Colonic mucosa (tissue), 4 donors: ENCODE measurements at regions not wholly inside any gene's neighbourhood (a gene's known extent, or its start where the extent isn't known, plus 50 kb on each side); places are given as distances from the start of the nearest gene placed in this dataset.

Experiments used
- DNase-seq: peaks from one replicate; pipeline ENCODE4 v3.0.0-alpha.2; 2020
- H3K27ac ChIP-seq: fragments of 200-600 bp; one replicate; pipeline ENCODE4 v1.8.0; 2021
- H3K27me3 ChIP-seq: fragments of 200-600 bp; one replicate; pipeline ENCODE4 v1.8.0; 2021
- H3K36me3 ChIP-seq: fragments of 200-600 bp; one replicate; pipeline ENCODE4 v1.8.0; 2021
- H3K4me1 ChIP-seq: fragments of 200-600 bp; one replicate; pipeline ENCODE4 v1.8.0; 2021; ENCODE audit warnings: mild to moderate bottlenecking
- H3K4me3 ChIP-seq: fragments of 200-600 bp; one replicate; pipeline ENCODE4 v1.8.0; 2021
- H3K9ac ChIP-seq, 2 donors: one replicate each; pipeline ENCODE4 v1.7.0; 2013; ENCODE audit warnings: control low read depth in 2 of 2, low read depth in 2 of 2, low read length in 2 of 2
- H3K9me3 ChIP-seq: fragments of 200-600 bp; one replicate; pipeline ENCODE4 v1.8.0; 2021
- intact Hi-C: fragments of 100-400 bp; cut with DNase I; formaldehyde crosslinking; loops from one replicate; pipeline ENCODE4 v1.14.1; 2022
- TF ChIP-seq, protein P1 (sequence below): fragments of 200-600 bp; IDR thresholded peaks from one replicate; pipeline ENCODE4 v1.8.0; 2022; ENCODE audit warnings: antibody characterized with exemption, mild to moderate bottlenecking
- donor health status: healthy.
- donor health status: DM: no; HTN: no; CAD: no.
- donor health status: DM: no; HTN: no; CAD: no.

DNA sequence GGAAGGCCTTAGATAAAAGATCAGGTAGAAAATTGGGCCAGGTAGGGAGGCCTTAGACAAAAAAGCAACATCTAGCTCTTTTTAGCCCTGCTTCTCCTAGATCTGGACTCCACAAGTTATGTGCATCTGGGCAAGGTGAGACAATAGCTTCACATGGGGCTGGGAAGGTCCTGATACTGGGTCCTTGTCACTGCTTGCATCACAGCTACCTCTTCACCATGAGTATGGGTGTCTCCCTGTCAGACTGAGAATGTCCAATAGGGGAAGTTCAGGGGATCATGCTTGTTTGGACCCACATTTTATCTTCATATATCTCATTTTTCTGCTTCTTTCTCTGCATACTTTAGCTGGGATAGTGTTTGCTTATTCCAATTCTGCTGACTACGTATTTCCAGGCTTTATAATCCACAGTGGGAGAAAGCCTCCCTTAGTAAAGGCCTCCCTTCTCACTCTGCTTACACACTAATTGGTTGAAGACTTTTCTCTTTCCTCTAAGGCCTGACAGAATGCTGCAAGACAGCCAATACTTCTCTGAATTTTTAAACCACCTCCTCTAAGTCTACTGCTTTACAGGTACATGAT, 189.6 kb downstream of the CYRIA start:
- intact Hi-C loops, result no loop called here
- H3K27ac ChIP-seq, result no peak overlapping the region
- no peak overlapping the region for H3K4me3 ChIP-seq
- H3K36me3 ChIP-seq, result no peaks in the 10 kb centered on the region
- H3K9me3 ChIP-seq, result no peaks in the 10 kb centered on the region
- no peak overlapping the region for H3K9ac ChIP-seq
- H3K4me1 ChIP-seq, result no peaks in the 10 kb centered on the region
- TF ChIP-seq, protein P1, sequence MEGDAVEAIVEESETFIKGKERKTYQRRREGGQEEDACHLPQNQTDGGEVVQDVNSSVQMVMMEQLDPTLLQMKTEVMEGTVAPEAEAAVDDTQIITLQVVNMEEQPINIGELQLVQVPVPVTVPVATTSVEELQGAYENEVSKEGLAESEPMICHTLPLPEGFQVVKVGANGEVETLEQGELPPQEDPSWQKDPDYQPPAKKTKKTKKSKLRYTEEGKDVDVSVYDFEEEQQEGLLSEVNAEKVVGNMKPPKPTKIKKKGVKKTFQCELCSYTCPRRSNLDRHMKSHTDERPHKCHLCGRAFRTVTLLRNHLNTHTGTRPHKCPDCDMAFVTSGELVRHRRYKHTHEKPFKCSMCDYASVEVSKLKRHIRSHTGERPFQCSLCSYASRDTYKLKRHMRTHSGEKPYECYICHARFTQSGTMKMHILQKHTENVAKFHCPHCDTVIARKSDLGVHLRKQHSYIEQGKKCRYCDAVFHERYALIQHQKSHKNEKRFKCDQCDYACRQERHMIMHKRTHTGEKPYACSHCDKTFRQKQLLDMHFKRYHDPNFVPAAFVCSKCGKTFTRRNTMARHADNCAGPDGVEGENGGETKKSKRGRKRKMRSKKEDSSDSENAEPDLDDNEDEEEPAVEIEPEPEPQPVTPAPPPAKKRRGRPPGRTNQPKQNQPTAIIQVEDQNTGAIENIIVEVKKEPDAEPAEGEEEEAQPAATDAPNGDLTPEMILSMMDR, result no peak
- no peak for DNase-seq
- no peaks in the 10 kb centered on the region for H3K27me3 ChIP-seq

GRCh38 chr2:16475586-16475985, 190.0 kb downstream of the CYRIA start:
- Histone ChIP-seq H3K9me3 (no peaks in the 10 kb centered on the region), H3K36me3 (no peaks in the 10 kb centered on the region), H3K4me3 (no peak overlapping the region), H3K27me3 (no peaks in the 10 kb centered on the region), H3K9ac (no peak overlapping the region), H3K4me1 (no peaks in the 10 kb centered on the region), H3K27ac (no peak overlapping the region)
- TF ChIP-seq, protein P1, result no peak
- no peak for DNase-seq
- intact Hi-C loops, result no loop called here

- H3K36me3 ChIP-seq, result no peaks in the 10 kb centered on the region
- TF ChIP-seq, protein P1, result no peak
- no peaks in the 10 kb centered on the region for H3K27me3 ChIP-seq
- no peak overlapping the region for H3K4me3 ChIP-seq
- no peak overlapping the region for H3K27ac ChIP-seq
- DNase-seq, result no peak
- no peaks in the 10 kb centered on the region for H3K4me1 ChIP-seq
- intact Hi-C loops, result no loop called here
- H3K9ac ChIP-seq, result no peak overlapping the region
- H3K9me3 ChIP-seq, result no peaks in the 10 kb centered on the region
These were observed 192.1 kb downstream of the CYRIA start for GRCh38 chr2:16473575-16473974.

DNA sequence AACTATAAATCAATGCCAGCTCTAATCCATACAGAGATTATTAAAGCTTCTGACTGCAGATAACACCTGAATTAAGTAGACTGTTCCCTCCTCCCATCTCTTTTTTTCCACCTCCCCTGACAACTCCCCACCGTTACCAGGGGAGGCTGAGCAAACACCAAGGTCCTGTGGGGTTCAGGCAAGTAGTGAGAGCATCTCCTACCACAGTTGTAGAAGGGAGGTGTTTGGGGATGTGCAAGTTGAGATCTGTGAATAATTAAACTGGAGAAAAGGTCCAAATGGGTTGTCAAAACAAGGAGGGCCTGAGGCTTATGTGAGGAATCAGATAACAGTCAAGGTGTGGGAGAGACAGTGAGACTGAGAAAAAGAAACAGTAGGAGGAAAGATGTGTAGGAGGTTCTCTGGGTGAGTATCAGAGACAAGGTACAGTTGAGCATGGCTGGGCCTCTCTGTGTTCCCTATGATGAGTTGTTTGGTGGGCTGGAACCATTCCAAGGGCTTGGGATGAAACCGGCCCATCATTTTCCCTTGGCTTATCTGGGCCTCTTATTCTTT, 194.6 kb downstream of the CYRIA start:
- no peaks in the 10 kb centered on the region for H3K9me3 ChIP-seq
- H3K27me3 ChIP-seq, result no peaks in the 10 kb centered on the region
- no peak overlapping the region for H3K27ac ChIP-seq
- no peak overlapping the region for H3K4me3 ChIP-seq
- H3K36me3 ChIP-seq, result no peaks in the 10 kb centered on the region
- intact Hi-C loops, result no loop called here
- TF ChIP-seq, protein P1, result no peak
- H3K9ac ChIP-seq, result no peak overlapping the region
- H3K4me1 ChIP-seq, result no peaks in the 10 kb centered on the region
- DNase-seq, result no peak

GRCh38 chr2:16466821-16467151, 198.8 kb downstream of the CYRIA start:
- Histone ChIP-seq H3K4me3 (no peak overlapping the region), H3K27me3 (no peaks in the 10 kb centered on the region), H3K9me3 (no peaks in the 10 kb centered on the region), H3K36me3 (no peaks in the 10 kb centered on the region), H3K27ac (no peak overlapping the region), H3K4me1 (no peaks in the 10 kb centered on the region), H3K9ac (no peak overlapping the region)
- intact Hi-C loops, result no loop called here
- DNase-seq, result no peak
- TF ChIP-seq, protein P1, result no peak
